ENCODE measurements at regions not wholly inside any gene's neighbourhood (a gene's known extent, or its start where the extent isn't known, plus 50 kb on each side); places are given as distances from the start of the nearest gene placed in this dataset.
"Not testable (repeated sequence)": the region's sequence is repeated elsewhere in the genome, so short reads cannot be mapped to it uniquely, and the experiment has no call there.

- H3K79me2 ChIP-seq (replicated peaks; ENCODE audit: insufficient read depth, low read length), result no peaks in the 10 kb centered on the region
- no peaks in the 10 kb centered on the region for H3K9me3 ChIP-seq (ENCODE audit: low read length)
- H3K9ac ChIP-seq (ENCODE audit: low read length), result no peak overlapping the region
- no peaks in the 10 kb centered on the region for H4K20me1 ChIP-seq (ENCODE audit: insufficient read depth)
- H3K4me3 ChIP-seq (ENCODE audit: low read length), result no peak overlapping the region
- no peak overlapping the region for H2AFZ ChIP-seq (ENCODE audit: low read depth, low read length)
- no peaks in the 10 kb centered on the region for H3K27me3 ChIP-seq (ENCODE audit: insufficient read depth, low read depth, low read length)
- H3K9me2 ChIP-seq (ENCODE audit: insufficient read depth, low read length), result no peaks in the 10 kb centered on the region
- no peak overlapping the region for H3K27ac ChIP-seq (ENCODE audit: low read length)
- H3K36me3 ChIP-seq (ENCODE audit: insufficient read depth, low read length), result no peaks in the 10 kb centered on the region
- H3F3A ChIP-seq (ENCODE audit: insufficient read depth, low read length, poor library complexity, severe bottlenecking), result no peaks in the 10 kb centered on the region
- no peak for TF ChIP-seq REST (IDR thresholded peaks at IDR 0.05; ENCODE audit: borderline replicate concordance)
- no peak for TF ChIP-seq TAF1 (IDR thresholded peaks at IDR 0.05; ENCODE audit: low read depth)
- no peak for TF ChIP-seq EP300 (conservative IDR thresholded peaks at IDR 0.05; ENCODE audit: poor library complexity, severe bottlenecking)
- no peak for TF ChIP-seq RAD21 (conservative IDR thresholded peaks at IDR 0.05)
- no peak for TF ChIP-seq CTCF (IDR thresholded peaks at IDR 0.05; ENCODE audit: poor library complexity, severe bottlenecking)
- TF ChIP-seq EZH2 (IDR thresholded peaks at IDR 0.05; ENCODE audit: borderline replicate concordance, insufficient read depth, low read length, poor library complexity, severe bottlenecking), result no peak
- no peak for TF ChIP-seq SMC3 (conservative IDR thresholded peaks at IDR 0.05; ENCODE audit: poor library complexity)
- no peak for TF ChIP-seq POLR2AphosphoS5 (IDR thresholded peaks at IDR 0.05)
- no peak for TF ChIP-seq MXI1 (conservative IDR thresholded peaks at IDR 0.05; ENCODE audit: poor library complexity, severe bottlenecking)
- no peak overlapping the region for H3K4me2 ChIP-seq (ENCODE audit: low read length)
These were observed 86.7 kb upstream of the MSTN start for GRCh38 chr2:190149200-190149599.

GRCh38 chr2:190146109-190146508 is 83.6 kb upstream of the MSTN start:
- H4K20me1 ChIP-seq (ENCODE audit: insufficient read depth), result not testable (repeated sequence)

GRCh38 chr2:190140474-190140873 is 77.9 kb upstream of the MSTN start:
- H3K36me3 ChIP-seq (ENCODE audit: insufficient read depth, low read length); H4K20me1 ChIP-seq (ENCODE audit: insufficient read depth); H3K4me3 ChIP-seq (ENCODE audit: low read length); H3K27ac ChIP-seq (ENCODE audit: low read length); H3K9me3 ChIP-seq (ENCODE audit: low read length); H3K9ac ChIP-seq (ENCODE audit: low read length); H3F3A ChIP-seq (ENCODE audit: insufficient read depth, low read length, poor library complexity, severe bottlenecking); H3K79me2 ChIP-seq (replicated peaks; ENCODE audit: insufficient read depth, low read length); H3K9me2 ChIP-seq (ENCODE audit: insufficient read depth, low read length); H3K27me3 ChIP-seq (ENCODE audit: insufficient read depth, low read depth, low read length); H3K4me2 ChIP-seq (ENCODE audit: low read length); H2AFZ ChIP-seq (ENCODE audit: low read depth, low read length): not testable (repeated sequence)

More at GRCh38 chr2:190146109-190146508, 83.6 kb upstream of the MSTN start:
- H3K9me2 ChIP-seq (ENCODE audit: insufficient read depth, low read length); H3K9ac ChIP-seq (ENCODE audit: low read length); H2AFZ ChIP-seq (ENCODE audit: low read depth, low read length); H3K36me3 ChIP-seq (ENCODE audit: insufficient read depth, low read length); H3K27me3 ChIP-seq (ENCODE audit: insufficient read depth, low read depth, low read length); H3K4me2 ChIP-seq (ENCODE audit: low read length); H3K27ac ChIP-seq (ENCODE audit: low read length); H3F3A ChIP-seq (ENCODE audit: insufficient read depth, low read length, poor library complexity, severe bottlenecking); H3K79me2 ChIP-seq (replicated peaks; ENCODE audit: insufficient read depth, low read length); H3K9me3 ChIP-seq (ENCODE audit: low read length); H3K4me3 ChIP-seq (ENCODE audit: low read length): not testable (repeated sequence)

Data from neural cell (in vitro differentiated cells).